ENCODE measurements at regions not wholly inside any gene's neighbourhood (a gene's known extent, or its start where the extent isn't known, plus 50 kb on each side); places are given as distances from the start of the nearest gene placed in this dataset.
A peak's percentile ranks its signal among the peaks of the same experiment; 100 is the strongest.

DNA sequence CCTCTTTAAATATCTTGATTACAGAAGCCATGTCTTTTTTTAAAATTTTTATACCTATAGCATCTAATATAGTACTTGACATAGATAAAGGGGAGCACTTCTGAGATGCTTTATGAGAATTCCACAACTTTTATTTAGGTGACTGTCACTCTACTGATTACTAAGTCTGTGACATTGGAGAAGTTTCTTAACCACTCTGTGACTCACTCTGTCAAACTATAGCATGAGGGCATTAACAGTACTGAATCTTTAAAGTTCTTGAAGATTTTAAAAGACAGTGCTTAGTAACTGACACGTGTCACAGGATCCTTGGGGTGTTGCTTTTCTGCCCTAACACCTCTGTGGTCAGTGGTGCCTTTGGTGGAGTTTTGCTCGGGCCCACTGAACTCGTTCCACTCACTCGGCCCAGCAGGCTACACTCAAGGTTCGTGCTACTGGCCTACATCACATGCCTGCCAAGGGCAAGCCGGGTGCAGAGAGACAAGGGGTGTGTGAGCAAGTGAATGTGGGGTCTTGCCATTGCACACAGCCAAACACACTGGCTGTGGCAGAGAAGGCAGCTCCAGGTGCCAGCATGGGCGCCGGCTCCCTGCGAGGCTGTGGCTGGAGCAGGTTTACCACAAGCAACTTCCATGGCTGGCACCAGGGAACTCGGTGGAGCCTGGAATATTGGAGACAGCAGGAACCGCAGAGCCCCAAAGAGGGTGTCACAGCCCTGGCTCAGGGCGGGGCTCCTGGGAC, 734.0 kb upstream of the CDH7 start:
- peaks cover 4% of the 10 kb centered on the region for H3K9me3 Mint-ChIP-seq
- H3K36me3 Mint-ChIP-seq (ENCODE audit: low read depth): no peaks in the 10 kb centered on the region
- DNase-seq: no peak
- no peaks in the 10 kb centered on the region for H3K27me3 Mint-ChIP-seq
- CTCF ChIA-PET: no interaction called here
- H3K27ac Mint-ChIP-seq: no peak overlapping the region
- POLR2A ChIA-PET: no interaction called here
- H3K4me3 Mint-ChIP-seq: no peak overlapping the region
- H3K4me1 Mint-ChIP-seq: no peaks in the 10 kb centered on the region

DNA sequence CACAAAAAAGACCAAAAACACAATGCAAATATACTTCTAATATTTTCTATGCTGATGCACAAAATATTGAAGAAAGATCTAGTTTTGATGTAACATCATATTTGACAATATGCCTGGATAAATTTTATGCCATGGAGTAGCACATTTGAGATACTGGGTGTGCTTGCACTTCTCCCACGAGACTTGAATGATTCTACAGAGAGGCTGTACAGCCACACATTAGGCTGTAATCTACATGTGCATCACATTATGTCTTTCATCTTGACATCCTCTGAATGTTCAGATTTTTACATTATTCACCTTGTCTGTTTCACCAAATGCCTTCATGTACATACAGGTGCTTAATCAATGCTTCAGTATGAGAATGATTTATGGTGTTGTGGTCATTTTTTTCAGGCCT, 756.4 kb upstream of the CDH7 start:
- H3K36me3 Mint-ChIP-seq (ENCODE audit: low read depth): no peaks in the 10 kb centered on the region
- H3K9me3 Mint-ChIP-seq: no peaks in the 10 kb centered on the region
- no peak overlapping the region for H3K4me3 Mint-ChIP-seq
- CTCF ChIA-PET: no interaction called here
- H3K27ac Mint-ChIP-seq: no peak overlapping the region
- H3K27me3 Mint-ChIP-seq: no peaks in the 10 kb centered on the region
- no peak for DNase-seq
- no peaks in the 10 kb centered on the region for H3K4me1 Mint-ChIP-seq
- POLR2A ChIA-PET: interaction anchor here (0.6 kb wide), 1 partner anchor 203 kb away, joined by 11 read pairs; no protein-coding TSS in a partner anchor

- CTCF ChIA-PET: no interaction called here
- no peak overlapping the region for H3K4me3 Mint-ChIP-seq
- POLR2A ChIA-PET: interaction anchor here (0.6 kb wide), 1 partner anchor 203 kb away, joined by 11 read pairs; no protein-coding TSS in a partner anchor
- H3K27me3 Mint-ChIP-seq: no peaks in the 10 kb centered on the region
- H3K9me3 Mint-ChIP-seq: no peaks in the 10 kb centered on the region
- H3K36me3 Mint-ChIP-seq (ENCODE audit: low read depth): no peaks in the 10 kb centered on the region
- no peaks in the 10 kb centered on the region for H3K4me1 Mint-ChIP-seq
- no peak for DNase-seq
- peak overlapping the region; percentile 5 for H3K27ac Mint-ChIP-seq
Measured at GRCh38 chr18:64993695-64994094, 757.1 kb upstream of the CDH7 start.

- Mint-ChIP-seq H3K27ac (no peak overlapping the region), H3K4me1 (no peaks in the 10 kb centered on the region), H3K9me3 (no peaks in the 10 kb centered on the region), H3K27me3 (no peaks in the 10 kb centered on the region), H3K4me3 (no peak overlapping the region), H3K36me3 (ENCODE audit: low read depth) (no peaks in the 10 kb centered on the region)
- POLR2A ChIA-PET: no interaction called here
- CTCF ChIA-PET: no interaction called here
- no peak for DNase-seq
Measured at GRCh38 chr18:64992654-64993053, 758.2 kb upstream of the CDH7 start.

GRCh38 chr18:64991102-64991501, 759.7 kb upstream of the CDH7 start:
- CTCF ChIA-PET: no interaction called here
- Mint-ChIP-seq H3K4me1 (no peaks in the 10 kb centered on the region), H3K27me3 (no peaks in the 10 kb centered on the region), H3K9me3 (no peaks in the 10 kb centered on the region), H3K4me3 (no peak overlapping the region), H3K27ac (no peak overlapping the region), H3K36me3 (ENCODE audit: low read depth) (no peaks in the 10 kb centered on the region)
- POLR2A ChIA-PET: no interaction called here
- no peak for DNase-seq

- Mint-ChIP-seq H3K36me3 (ENCODE audit: low read depth) (no peaks in the 10 kb centered on the region), H3K4me3 (no peak overlapping the region), H3K9me3 (no peaks in the 10 kb centered on the region), H3K27ac (no peak overlapping the region), H3K4me1 (no peaks in the 10 kb centered on the region), H3K27me3 (no peaks in the 10 kb centered on the region)
- no peak for DNase-seq
- ChIA-PET CTCF (no interaction called here), POLR2A (no interaction called here)
Measured at GRCh38 chr18:64986906-64987495, 763.8 kb upstream of the CDH7 start.

DNA sequence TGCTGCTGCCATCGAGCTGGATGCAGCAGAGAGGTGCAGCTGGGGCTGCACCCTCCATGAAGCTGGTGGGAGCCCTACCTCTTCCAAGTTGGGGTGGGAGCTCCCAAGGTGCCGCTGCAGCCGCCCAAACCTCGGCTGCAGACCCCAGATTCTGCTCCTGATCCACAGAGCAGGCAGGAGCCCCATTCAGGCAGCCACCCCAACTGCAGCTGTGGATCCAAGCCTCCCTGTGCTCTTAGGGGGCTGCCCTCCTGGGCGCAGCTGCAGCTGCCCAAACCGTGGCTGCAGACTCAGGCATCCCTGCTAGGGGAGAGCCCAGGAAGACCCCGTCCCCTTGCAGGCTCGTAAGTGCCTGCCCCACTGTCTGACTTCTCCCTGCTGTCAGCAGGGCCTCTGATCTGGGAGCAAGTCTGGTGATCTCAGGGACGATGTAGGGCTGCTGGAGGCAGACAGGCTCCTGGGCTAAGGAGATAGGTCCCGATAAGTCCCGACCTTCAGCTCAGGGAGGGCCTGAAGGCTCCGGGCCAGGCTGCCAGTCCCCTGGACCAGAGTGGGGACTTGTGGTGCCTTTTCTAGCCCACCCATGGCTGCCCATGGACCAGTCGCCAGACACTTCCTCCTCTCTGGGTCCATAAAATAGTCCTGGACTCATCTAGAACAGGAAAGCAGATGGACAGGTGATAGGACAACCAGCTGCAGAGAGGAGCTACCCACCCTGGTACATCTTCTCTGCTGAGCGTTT, 767.1 kb upstream of the CDH7 start:
- ChIA-PET CTCF (interaction anchor here (1.8 kb wide), 1 partner anchor 9 kb away, joined by 4 read pairs; no protein-coding TSS in a partner anchor), POLR2A (no interaction called here)
- H3K9me3 Mint-ChIP-seq: peaks cover 1% of the 10 kb centered on the region
- DNase-seq: no peak
- H3K4me1 Mint-ChIP-seq: no peaks in the 10 kb centered on the region
- no peaks in the 10 kb centered on the region for H3K27me3 Mint-ChIP-seq
- no peak overlapping the region for H3K4me3 Mint-ChIP-seq
- H3K36me3 Mint-ChIP-seq (ENCODE audit: low read depth): no peaks in the 10 kb centered on the region
- H3K27ac Mint-ChIP-seq: no peak overlapping the region

- POLR2A ChIA-PET: no interaction called here
- Mint-ChIP-seq H3K9me3 (peaks cover 2% of the 10 kb centered on the region), H3K4me3 (no peak overlapping the region), H3K27me3 (no peaks in the 10 kb centered on the region), H3K27ac (no peak overlapping the region), H3K4me1 (no peaks in the 10 kb centered on the region), H3K36me3 (ENCODE audit: low read depth) (no peaks in the 10 kb centered on the region)
- CTCF ChIA-PET: interaction anchor here (1.8 kb wide), 1 partner anchor 8 kb away, joined by 4 read pairs; no protein-coding TSS in a partner anchor
- DNase-seq: no peak
Measured at GRCh38 chr18:64982414-64983055, 768.3 kb upstream of the CDH7 start.

- H3K27me3 Mint-ChIP-seq: no peaks in the 10 kb centered on the region
- no peak for DNase-seq
- no peak overlapping the region for H3K27ac Mint-ChIP-seq
- CTCF ChIA-PET: no interaction called here
- no peaks in the 10 kb centered on the region for H3K36me3 Mint-ChIP-seq (ENCODE audit: low read depth)
- H3K4me1 Mint-ChIP-seq: no peaks in the 10 kb centered on the region
- no peak overlapping the region for H3K4me3 Mint-ChIP-seq
- H3K9me3 Mint-ChIP-seq: peaks cover 2% of the 10 kb centered on the region
- POLR2A ChIA-PET: no interaction called here
Measured at GRCh38 chr18:64981915-64982314, 768.9 kb upstream of the CDH7 start.

GRCh38 chr18:64979791-64980190, 771.0 kb upstream of the CDH7 start:
- H3K27ac Mint-ChIP-seq: no peak overlapping the region
- CTCF ChIA-PET: no interaction called here
- H3K9me3 Mint-ChIP-seq: peaks cover 2% of the 10 kb centered on the region
- H3K4me1 Mint-ChIP-seq: no peaks in the 10 kb centered on the region
- POLR2A ChIA-PET: no interaction called here
- no peak overlapping the region for H3K4me3 Mint-ChIP-seq
- H3K36me3 Mint-ChIP-seq (ENCODE audit: low read depth): no peaks in the 10 kb centered on the region
- DNase-seq: no peak
- no peaks in the 10 kb centered on the region for H3K27me3 Mint-ChIP-seq

- no peak for DNase-seq
- CTCF ChIA-PET: interaction anchor here (1.4 kb wide), 1 partner anchor 9 kb away, joined by 4 read pairs; no protein-coding TSS in a partner anchor
- no peak overlapping the region for H3K27ac Mint-ChIP-seq
Measured at GRCh38 chr18:64974391-64975125, 776.3 kb upstream of the CDH7 start.

GRCh38 chr18:64972545-64972944, 778.3 kb upstream of the CDH7 start:
- H3K9me3 Mint-ChIP-seq: no peaks in the 10 kb centered on the region
- DNase-seq: no peak
- H3K36me3 Mint-ChIP-seq (ENCODE audit: low read depth): no peaks in the 10 kb centered on the region
- ChIA-PET POLR2A (no interaction called here), CTCF (no interaction called here)
- H3K4me3 Mint-ChIP-seq: no peak overlapping the region
- H3K4me1 Mint-ChIP-seq: no peaks in the 10 kb centered on the region
- no peaks in the 10 kb centered on the region for H3K27me3 Mint-ChIP-seq
- H3K27ac Mint-ChIP-seq: no peak overlapping the region

More at GRCh38 chr18:64974391-64975125, 776.3 kb upstream of the CDH7 start:
- peaks cover 2% of the 10 kb centered on the region for H3K9me3 Mint-ChIP-seq
- H3K36me3 Mint-ChIP-seq (ENCODE audit: low read depth): no peaks in the 10 kb centered on the region
- POLR2A ChIA-PET: no interaction called here
- H3K4me1 Mint-ChIP-seq: no peaks in the 10 kb centered on the region
- no peak overlapping the region for H3K4me3 Mint-ChIP-seq
- H3K27me3 Mint-ChIP-seq: no peaks in the 10 kb centered on the region

Data from activated CD4-positive, alpha-beta T cell treated with anti-CD3 and anti-CD28 coated beads, Interleukin-2, amount 10 ng/mL, durations not matched to agents 7 days and 5 days (primary cell).